Panc1 (cell line): ENCODE measurements at regions not wholly inside any gene's neighbourhood (a gene's known extent, or its start where the extent isn't known, plus 50 kb on each side); places are given as distances from the start of the nearest gene placed in this dataset.

Source experiments
- CTCF ChIP-seq: fragments of 450-650 bp; IDR thresholded peaks from 2 replicates; pipeline ENCODE4 v1.5.1; 2017; ENCODE audit warnings: mild to moderate bottlenecking
- POLR2AphosphoS5 ChIP-seq: IDR thresholded peaks from 2 replicates; pipeline ENCODE4 v1.6.1; 2012; ENCODE audit warnings: mild to moderate bottlenecking, low read depth, low read length, moderate library complexity
- SIN3A ChIP-seq: IDR thresholded peaks from 2 replicates; pipeline ENCODE4 v1.6.1; 2012; ENCODE audit warnings: low read depth, mild to moderate bottlenecking, low read length, moderate library complexity, borderline replicate concordance; ENCODE audit not compliant: insufficient read depth
- TCF7L2 ChIP-seq: IDR thresholded peaks from 2 replicates; pipeline ENCODE4 v1.6.1; 2011; ENCODE audit warnings: mild to moderate bottlenecking, low read depth, low read length, inconsistent platforms
- TF ChIP-seq, protein P1 (sequence below), 2 experiments: IDR thresholded peaks; 2 replicates each; pipeline ENCODE4 v1.6.1; 2011 to 2012; ENCODE audit warnings: low read depth in 2 of 2, control low read depth in 1 of 2, low read length in 1 of 2, mild to moderate bottlenecking in 1 of 2, moderate library complexity in 1 of 2; ENCODE audit not compliant: insufficient read depth in 1 of 2

GRCh38 chr6:156175433-156175832 is 601.7 kb upstream of the ARID1B start:
- TF ChIP-seq POLR2AphosphoS5: no peak
- no peak for TF ChIP-seq CTCF
- TF ChIP-seq, protein P1, sequence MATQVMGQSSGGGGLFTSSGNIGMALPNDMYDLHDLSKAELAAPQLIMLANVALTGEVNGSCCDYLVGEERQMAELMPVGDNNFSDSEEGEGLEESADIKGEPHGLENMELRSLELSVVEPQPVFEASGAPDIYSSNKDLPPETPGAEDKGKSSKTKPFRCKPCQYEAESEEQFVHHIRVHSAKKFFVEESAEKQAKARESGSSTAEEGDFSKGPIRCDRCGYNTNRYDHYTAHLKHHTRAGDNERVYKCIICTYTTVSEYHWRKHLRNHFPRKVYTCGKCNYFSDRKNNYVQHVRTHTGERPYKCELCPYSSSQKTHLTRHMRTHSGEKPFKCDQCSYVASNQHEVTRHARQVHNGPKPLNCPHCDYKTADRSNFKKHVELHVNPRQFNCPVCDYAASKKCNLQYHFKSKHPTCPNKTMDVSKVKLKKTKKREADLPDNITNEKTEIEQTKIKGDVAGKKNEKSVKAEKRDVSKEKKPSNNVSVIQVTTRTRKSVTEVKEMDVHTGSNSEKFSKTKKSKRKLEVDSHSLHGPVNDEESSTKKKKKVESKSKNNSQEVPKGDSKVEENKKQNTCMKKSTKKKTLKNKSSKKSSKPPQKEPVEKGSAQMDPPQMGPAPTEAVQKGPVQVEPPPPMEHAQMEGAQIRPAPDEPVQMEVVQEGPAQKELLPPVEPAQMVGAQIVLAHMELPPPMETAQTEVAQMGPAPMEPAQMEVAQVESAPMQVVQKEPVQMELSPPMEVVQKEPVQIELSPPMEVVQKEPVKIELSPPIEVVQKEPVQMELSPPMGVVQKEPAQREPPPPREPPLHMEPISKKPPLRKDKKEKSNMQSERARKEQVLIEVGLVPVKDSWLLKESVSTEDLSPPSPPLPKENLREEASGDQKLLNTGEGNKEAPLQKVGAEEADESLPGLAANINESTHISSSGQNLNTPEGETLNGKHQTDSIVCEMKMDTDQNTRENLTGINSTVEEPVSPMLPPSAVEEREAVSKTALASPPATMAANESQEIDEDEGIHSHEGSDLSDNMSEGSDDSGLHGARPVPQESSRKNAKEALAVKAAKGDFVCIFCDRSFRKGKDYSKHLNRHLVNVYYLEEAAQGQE (IDR thresholded peaks at IDR 0.05; ENCODE audit: insufficient read depth in 1 of 2, low read depth in 2 of 2, low read length in 1 of 2): no peak
- no peak for TF ChIP-seq TCF7L2
- TF ChIP-seq SIN3A: no peak
